Activated effector memory CD4-positive, alpha-beta T cell treated with Interleukin-2 at 50 U/mL for 16 hours (primary cell): ENCODE measurements at regions not wholly inside any gene's neighbourhood (a gene's known extent, or its start where the extent isn't known, plus 50 kb on each side); places are given as distances from the start of the nearest gene placed in this dataset.
"Not testable (repeated sequence)": the region's sequence is repeated elsewhere in the genome, so short reads cannot be mapped to it uniquely, and the experiment has no call there.

Experiments used
- DNase-seq: peaks from one replicate; pipeline ENCODE4 v3.0.0-alpha.2; 2020

DNA sequence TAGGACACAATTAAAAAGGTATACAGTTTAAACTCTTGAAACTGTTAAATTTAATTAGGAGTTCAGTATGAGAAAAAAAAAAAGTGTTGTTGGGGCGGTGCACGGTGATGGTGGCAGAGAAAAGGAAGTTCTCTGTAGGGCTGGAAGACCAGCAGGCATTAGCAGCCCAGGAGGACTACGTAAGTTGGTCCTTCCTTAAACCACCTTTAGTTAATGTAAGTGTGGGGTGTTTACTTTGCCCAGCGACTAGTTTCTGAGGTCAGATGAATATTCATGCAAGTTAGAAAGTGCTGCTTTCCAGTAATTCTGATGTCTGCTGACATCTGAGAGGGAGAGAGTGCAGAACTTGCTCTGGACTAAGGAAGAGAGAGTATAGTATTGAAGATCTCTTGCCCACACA, 54.9 kb downstream of the NKX2-1 start:
- no peak for DNase-seq

DNA sequence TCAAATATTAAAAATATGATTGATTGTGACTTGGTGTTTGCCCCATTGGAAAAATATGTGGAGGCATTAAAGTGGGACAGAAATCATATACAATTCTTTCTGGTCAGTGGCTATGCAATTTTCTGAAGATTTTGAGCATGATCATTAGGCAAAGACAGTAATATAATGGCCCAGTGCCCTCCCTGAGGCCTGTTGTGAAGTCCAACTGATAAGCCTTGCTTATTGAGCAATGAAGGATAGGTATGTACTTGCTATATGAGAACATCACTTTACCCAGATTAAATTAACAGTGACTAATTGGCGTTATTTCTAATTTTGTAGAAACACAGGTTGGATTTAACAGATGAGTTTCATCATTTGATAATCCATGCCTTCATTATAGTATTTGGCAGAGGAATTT, 57.1 kb downstream of the NKX2-1 start:
- no peak for DNase-seq

- no peak for DNase-seq
These were observed 64.8 kb downstream of the NKX2-1 start for GRCh38 chr14:36455241-36455627.

GRCh38 chr14:36454599-36455240, 65.3 kb downstream of the NKX2-1 start:
- no peak for DNase-seq

DNA sequence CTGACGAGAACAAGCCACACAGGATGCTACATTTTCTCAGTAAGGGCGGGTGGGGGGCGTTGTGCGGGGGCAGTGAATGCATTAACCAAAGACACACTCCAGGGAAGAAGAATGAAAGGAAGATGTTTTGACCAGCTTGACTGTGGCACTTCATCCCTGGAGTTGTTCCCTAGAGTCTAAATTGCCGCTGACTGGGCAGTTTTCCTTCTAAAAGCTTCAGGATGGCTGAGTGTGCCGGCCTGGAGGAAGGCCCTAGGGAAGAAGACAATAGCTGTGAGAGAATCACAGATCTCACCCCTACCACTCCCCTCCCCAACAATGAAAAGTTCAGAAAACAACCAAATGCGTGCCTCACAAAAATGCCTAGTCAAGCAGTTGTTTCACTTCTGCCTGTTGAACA, 67.2 kb downstream of the NKX2-1 start:
- DNase-seq, result no peak

DNA sequence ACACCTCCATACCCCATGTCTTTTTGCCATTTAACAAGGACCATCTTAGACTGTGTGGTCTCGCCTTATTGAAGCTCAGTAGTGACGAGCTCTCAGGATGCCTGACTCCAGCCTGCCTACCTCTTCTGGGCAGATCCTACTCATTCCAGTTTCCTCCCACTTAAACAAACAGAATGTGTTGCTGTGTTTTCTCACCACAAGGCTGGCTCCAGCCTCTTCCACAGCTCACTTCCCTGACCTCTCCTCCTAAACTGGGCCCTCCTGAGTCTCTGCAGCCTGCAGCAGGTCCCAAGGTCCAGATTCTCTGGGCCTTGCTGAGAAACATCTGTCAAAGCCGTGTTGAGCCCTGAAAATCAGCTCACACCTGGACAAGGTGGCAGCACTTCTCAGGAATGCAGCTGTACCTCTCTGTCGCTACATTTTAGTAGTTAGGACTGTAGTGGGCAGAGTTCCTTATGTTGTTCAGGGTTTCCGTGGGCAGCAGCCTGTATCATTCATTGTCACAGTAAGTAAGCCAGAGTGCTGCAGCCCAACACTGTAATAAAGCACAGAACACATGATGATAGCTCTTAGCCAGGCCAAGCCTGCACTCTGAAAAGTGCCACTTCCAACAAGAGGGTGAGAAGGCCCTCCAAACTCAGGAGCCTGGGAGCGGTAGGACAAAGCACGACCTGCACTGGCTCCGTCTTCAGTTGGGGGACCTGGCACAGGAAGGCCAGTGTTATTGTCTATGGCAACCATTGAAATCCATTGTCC, 68.5 kb downstream of the NKX2-1 start:
- no peak for DNase-seq

GRCh38 chr14:36450550-36450949, 69.5 kb downstream of the NKX2-1 start:
- no peak for DNase-seq

DNA sequence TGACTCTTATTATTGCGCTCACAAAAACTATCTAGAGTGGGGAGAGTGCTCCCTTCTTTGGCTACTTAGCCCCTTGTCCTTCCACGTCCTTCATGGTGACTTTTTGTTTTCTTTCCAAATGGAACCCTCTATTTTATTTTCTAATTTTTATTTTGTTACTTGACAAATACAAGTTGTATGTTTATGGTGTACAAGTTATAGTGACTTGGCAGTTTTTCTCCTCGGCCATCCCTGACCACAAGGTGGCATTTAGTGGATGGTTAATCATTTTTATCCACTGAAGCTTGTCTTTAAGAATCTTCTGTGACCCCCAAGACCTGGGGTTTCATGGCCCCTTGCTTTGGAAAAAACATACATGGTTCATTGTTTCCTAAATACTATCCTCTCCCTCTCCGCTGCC, 70.1 kb downstream of the NKX2-1 start:
- DNase-seq, result no peak

GRCh38 chr14:36443374-36443773, 76.7 kb downstream of the NKX2-1 start:
- DNase-seq, result no peak

DNA sequence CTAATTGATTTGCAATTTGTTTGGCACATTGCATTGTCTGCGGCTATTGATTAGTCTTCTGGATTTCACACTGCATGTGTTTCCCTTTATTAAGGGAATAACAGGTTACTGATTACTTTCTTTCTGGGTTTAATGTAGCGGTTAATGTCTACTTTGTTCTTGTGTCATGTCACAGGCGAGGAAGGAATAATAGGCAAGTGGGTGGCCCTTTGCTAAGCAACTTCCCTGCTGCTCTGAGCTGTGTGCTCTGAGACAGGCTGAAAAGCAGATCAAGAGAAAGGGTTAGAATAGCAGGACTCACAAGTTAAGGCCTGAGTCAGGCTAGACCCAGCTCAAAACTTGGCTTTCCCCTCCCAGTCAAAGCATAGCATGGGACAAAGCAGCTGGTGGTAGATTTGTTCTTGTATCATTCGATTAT, 77.2 kb downstream of the NKX2-1 start:
- DNase-seq, result no peak

GRCh38 chr14:36441283-36441682, 78.7 kb downstream of the NKX2-1 start:
- no peak for DNase-seq

DNA sequence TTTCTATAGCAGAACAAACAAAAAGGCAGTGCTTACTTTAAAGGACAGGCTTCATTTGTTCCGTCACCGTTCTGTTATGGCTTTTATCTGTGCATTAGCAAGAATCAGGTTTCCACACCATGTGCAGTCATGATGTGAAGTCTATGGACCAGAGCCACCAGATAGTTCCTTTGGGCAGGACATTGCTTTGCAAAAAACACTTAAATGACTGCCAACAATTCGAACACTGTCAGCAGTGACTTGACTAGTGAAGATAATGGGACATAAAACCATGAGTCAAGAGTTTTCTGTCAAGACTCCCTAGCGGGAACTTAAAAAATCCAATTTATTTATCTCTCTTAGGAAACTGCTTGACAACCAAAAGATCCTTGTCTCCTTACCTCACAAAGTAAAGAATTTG, 80.3 kb downstream of the NKX2-1 start:
- no peak for DNase-seq

DNA sequence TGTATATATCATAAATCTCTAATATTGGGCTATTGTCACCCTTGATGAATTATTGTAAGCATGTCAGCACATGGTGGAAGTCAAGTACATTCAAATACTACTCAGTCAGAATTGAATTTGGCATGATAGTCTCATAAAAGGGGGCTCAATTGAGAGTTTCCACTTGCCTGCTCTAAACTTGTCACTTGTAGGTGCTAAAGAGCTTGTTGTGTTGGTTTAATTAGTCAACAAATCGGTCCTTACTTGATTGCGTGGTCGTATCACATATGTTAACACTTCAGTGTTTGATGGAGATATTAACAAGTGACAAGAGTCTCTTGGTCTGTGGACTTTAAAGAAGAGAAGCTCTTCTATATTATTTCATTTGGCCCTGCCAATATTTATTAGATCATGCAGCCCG, 81.1 kb downstream of the NKX2-1 start:
- no peak for DNase-seq

DNA sequence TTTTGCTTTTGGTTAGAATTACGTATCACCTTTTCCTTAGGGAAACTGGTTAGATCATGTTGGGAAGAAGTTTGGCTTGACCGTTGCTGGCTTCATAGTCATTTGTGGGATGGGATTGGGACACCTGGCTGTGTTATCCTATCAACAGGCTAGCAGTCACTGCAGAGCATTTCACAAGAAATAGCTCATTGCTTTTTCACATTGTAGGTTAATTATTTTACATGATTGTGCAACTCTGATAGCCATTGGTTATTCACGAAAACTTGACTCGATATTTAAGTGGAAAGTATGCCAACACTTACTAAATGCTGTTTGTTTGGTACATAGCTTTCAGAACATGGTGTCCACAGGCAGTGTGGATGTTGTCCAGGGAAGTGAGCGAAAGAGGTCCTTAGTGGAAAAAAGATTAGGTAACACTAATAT, 89.4 kb downstream of the NKX2-1 start:
- no peak for DNase-seq

GRCh38 chr14:36430169-36430568, 89.9 kb downstream of the NKX2-1 start:
- no peak for DNase-seq

DNA sequence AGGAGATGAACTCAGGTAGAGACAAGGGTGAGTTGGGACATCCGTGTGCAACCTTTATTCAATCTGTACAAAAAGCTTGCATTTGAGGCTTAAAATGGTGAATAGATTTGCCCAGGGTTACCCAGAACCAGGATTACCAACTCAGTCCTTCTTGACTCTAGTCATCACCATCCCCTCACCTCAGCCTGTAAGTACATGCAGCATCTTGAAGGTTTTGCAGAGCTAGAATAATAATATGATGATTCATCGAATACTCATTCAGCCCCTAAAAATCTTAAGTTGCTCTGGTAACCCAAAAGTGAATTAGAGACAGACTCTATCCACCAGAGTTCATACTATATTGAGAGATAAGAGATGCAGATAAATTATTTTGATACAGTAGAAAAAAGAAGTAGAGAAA, 90.3 kb downstream of the NKX2-1 start:
- DNase-seq, result no peak

DNA sequence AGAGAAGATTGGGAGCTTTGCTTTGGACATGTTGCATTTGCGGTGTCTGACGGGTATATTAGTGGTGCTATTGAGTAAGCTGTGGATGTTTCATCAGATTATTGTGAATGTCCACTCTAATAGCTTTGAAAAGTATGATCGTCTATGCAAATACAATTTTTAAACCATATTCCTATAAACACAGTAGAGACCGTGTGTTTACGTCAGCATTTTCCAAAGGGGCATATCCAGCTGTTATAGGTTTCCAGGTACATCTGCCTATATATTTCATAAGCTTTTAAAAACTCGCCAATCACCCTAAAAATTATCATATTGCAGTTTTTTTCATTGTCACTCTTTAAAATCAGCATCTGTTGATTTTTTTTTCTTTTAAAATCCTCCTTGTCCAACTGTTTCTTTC, 91.7 kb downstream of the NKX2-1 start:
- DNase-seq, result no peak

DNA sequence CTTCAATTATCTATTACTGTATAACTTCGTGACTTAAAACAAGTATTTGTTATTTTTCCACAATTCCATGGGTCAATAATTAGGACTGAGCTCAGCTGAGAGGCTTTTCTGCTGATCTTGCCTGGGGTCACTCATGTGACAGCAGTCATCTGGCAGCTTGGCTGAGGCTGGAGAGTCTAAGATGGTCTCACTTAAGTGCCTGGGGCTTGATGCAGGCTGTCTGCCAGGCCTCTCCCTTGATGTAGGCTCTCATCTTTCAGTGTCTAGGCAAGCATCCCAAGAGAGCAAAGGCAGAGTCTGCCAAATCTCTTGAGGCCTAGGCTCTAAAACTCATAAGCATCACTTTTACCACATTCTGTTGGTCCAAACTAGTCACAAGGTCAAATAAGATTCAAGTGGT, 93.2 kb downstream of the NKX2-1 start:
- DNase-seq, result no peak

GRCh38 chr14:36426113-36426512, 93.9 kb downstream of the NKX2-1 start:
- DNase-seq, result no peak

- no peak for DNase-seq
These were observed 95.4 kb downstream of the NKX2-1 start for GRCh38 chr14:36424478-36425102.

GRCh38 chr14:36423430-36423829, 96.6 kb downstream of the NKX2-1 start:
- DNase-seq, result no peak

DNA sequence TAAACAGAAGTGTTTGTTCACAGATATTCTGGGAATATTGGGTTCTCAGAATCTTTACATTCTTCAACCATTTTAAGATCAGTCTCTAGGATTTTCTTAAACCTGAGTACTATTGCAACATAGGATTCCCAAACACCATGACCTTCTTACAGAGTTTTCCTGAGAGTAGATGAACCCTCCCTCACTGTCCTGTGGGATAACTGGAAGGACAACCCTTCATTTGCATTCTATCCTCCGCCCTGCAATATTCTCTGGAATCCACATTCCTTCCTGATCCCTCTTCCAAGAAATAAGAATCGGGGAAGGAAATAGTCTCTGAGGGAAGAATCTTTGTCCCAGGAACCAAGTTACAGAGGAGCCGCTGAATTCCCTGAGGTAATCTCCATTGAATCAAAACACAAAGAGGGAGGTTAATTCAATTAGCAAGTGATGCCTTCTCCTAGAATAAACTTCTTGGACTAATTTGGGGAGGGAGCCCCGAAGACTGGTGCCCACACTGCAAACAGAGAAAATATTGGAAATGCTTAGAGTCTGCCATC, 99.8 kb upstream of the MBIP start:
- DNase-seq, result no peak

- DNase-seq, result no peak
These were observed 98.5 kb upstream of the MBIP start for GRCh38 chr14:36418937-36419336.

- DNase-seq, result not testable (repeated sequence)
These were observed 91.5 kb upstream of the MBIP start for GRCh38 chr14:36411951-36412350.
